ENCODE measurements at regions not wholly inside any gene's neighbourhood (a gene's known extent, or its start where the extent isn't known, plus 50 kb on each side); places are given as distances from the start of the nearest gene placed in this dataset.

- H3K4me3 ChIP-seq (ENCODE audit: low read depth, poor library complexity, severe bottlenecking), result no peak overlapping the region
- 94 to 95% methylated on average over 7 of the region's 7 CpGs for WGBS, 2 donors
- TF ChIP-seq, protein P1, sequence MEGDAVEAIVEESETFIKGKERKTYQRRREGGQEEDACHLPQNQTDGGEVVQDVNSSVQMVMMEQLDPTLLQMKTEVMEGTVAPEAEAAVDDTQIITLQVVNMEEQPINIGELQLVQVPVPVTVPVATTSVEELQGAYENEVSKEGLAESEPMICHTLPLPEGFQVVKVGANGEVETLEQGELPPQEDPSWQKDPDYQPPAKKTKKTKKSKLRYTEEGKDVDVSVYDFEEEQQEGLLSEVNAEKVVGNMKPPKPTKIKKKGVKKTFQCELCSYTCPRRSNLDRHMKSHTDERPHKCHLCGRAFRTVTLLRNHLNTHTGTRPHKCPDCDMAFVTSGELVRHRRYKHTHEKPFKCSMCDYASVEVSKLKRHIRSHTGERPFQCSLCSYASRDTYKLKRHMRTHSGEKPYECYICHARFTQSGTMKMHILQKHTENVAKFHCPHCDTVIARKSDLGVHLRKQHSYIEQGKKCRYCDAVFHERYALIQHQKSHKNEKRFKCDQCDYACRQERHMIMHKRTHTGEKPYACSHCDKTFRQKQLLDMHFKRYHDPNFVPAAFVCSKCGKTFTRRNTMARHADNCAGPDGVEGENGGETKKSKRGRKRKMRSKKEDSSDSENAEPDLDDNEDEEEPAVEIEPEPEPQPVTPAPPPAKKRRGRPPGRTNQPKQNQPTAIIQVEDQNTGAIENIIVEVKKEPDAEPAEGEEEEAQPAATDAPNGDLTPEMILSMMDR (IDR thresholded peaks at IDR 0.05), result no peak
- intact Hi-C loops (cut with DNase I; ENCODE audit: low total_unique reads), result no loop called here
- DNase-seq (ENCODE audit: low spot score in 2 of 2), result no peak
Observed at GRCh38 chr15:56783156-56783856, 50.0 kb upstream of the ZNF280D start.
